GM19035 (cell line): ENCODE measurements at regions not wholly inside any gene's neighbourhood (a gene's known extent, or its start where the extent isn't known, plus 50 kb on each side); places are given as distances from the start of the nearest gene placed in this dataset.

Experiments used
- ATAC-seq: cut with Tn5 transposase; IDR thresholded peaks from one replicate; pipeline ENCODE4 v1.9.1; 2021; ENCODE audit not compliant: unreplicated experiment

DNA sequence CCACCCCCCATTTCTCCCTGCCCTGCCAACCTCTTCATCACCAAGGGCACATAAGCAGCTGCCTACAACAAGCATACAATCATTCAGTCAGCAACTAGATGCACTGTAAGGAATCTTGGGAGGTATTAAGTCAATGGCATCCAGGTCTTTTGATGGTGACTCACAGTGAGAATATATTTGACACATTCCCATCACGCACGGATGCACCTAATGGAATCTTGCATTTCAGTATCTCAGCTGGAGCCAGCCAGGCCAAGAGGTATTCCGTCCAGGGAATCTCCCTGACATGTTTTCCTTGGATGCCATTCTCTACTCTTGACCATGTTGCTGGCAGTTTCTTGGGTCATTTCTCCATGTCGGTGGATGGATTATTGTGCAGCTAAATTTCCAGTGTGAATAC lies 73.9 kb upstream of the CAPRIN2 start:
- no peak for ATAC-seq

DNA sequence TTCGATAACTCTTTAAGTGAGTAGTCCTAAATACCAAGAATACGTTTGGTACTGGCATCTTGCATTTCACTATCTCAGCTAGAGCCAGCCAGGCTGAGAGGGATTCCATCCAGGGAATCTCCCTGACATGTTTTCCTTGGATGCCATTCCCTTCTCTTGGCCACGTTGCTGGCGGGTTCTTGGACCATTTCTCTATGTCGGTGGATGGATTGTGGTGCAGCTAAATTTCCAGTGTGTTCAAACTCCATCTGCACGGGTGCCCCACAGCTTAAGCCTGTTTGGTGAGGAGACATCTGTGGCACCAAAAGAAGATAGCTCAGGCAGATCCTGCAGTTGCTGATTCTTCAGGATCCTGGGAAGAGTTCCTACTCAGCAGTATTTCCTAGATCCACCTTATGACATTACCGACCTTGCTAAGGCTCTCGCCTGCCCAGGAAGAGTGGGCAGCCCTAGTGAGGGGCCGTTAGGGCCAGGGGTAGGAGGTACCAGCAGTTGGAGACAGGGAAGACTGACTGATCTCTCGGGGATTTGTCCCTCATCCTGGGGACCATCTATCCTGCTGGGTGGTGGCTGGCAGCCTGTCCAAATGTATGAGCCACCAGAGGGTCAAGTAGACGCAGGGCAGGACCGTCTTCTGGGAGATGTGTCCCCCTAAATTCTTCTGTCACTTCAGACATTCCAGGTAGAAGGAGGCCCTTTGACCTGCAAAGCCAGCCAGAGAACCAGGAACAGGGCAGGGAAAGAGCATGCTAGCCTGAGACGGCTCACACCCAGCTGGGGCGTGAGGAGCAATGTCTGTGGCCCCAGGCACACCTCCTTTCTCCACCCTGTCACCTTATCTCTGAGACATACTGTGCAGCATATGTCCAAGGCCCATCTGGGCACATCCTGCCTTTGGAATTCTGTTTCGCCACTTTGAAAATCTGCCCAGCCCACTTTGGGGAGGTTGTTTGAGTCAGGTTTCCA lies 72.6 kb upstream of the CAPRIN2 start:
- no peak for ATAC-seq

DNA sequence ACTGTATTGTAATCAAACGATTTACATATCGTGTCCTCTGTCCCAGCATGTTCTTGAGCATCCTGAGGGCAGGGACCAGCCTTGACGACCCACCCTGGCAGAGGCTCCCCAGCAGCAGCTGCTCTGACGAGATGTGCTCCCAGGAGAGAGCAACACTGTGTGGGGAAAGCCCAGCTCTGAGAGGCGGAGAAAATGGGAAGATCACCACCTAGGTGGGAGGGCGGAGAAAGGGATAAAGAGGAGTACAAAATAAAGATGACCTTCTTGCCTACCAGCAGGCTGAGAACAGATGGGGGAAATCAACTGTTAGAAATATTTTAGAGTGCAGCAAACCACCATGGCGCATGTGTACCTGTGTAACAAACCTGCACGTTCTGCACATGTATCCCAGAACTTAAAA lies 71.5 kb upstream of the CAPRIN2 start:
- ATAC-seq, result no peak

DNA sequence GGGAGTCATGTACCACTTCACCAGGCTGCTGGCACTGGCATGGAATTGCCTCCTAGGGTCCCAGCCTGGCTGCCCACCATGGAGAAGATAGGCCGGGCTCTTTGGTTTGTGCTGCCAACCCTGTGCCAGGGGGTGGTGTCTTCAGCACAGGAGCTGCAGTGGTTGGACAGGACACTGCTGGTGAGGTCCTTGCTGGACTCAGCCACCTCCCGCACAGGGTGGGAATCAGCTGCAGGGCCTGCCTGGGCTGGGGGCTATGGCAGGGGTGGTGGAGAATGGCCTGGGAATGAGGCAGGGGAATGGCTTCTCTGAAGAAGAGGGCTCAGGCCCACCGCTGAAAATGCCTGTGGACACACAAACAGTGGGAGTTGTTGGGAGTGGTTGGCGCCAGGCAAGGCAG lies 70.6 kb upstream of the CAPRIN2 start:
- no peak for ATAC-seq

DNA sequence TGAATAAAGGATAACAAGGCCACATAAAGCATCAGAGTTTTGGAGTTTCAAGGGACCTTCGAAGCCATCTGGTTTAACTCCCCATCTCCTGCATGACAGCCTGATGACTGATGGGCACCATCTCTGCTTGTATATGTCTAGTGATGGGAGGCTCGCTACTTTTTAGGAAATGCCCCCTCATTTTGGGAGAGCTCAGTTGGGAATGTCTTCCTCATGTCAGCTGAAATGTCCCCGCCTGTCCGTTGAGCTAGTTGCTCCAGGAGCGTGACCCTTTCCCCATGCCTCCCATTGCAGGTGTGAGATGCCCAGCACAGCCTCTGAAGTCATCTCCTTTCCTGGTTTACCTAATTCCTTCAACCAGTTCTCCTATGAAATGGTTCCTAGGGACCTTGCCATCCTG lies 69.6 kb upstream of the CAPRIN2 start:
- no peak for ATAC-seq

DNA sequence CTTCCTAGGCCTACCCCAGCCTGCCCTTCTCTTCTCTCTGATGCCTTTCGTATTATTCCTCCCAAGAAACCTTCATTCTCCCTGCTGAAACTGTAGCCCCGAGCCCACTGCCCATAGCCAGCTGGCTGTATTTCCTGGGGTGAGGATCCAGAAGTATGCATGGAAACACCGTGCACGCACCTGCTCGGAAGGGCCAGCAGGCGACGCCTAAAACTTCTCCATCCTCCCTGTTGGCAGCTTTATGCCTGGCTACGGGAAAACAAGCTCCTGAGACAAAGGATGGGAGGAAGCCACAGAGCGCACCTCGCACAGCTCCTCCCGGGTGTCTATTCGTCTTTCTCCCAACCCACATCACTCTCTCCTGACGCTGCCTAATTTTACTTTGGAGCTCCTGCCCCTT lies 69.0 kb upstream of the CAPRIN2 start:
- ATAC-seq, result no peak

DNA sequence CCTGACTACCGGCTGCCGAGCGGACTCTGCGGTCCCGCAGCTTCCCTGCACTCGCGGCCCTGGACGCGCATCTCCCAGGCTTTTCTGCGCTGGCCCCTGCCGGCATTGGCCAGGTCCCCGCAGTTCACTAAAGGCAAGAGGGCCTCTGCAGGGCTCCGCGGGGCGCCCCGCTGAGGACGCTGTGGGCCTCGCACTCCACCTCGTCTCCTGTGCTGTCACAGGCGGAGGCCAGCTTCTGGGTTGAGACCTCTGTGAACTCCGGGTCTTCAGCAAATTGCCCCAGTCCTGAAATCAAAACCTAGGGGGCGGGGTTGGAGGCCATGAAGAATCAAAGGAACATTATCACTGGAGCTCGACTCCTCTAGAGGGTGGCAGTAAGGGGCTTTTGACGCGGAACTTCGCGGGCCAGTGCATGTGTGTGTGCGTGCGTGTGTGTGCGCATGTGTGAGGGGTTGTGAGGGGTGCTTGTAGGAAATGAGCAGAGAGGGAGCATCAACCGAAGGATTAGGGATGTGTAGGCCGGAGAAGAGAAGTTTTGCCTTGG lies 68.5 kb upstream of the CAPRIN2 start:
- ATAC-seq, result peak; percentile 32

DNA sequence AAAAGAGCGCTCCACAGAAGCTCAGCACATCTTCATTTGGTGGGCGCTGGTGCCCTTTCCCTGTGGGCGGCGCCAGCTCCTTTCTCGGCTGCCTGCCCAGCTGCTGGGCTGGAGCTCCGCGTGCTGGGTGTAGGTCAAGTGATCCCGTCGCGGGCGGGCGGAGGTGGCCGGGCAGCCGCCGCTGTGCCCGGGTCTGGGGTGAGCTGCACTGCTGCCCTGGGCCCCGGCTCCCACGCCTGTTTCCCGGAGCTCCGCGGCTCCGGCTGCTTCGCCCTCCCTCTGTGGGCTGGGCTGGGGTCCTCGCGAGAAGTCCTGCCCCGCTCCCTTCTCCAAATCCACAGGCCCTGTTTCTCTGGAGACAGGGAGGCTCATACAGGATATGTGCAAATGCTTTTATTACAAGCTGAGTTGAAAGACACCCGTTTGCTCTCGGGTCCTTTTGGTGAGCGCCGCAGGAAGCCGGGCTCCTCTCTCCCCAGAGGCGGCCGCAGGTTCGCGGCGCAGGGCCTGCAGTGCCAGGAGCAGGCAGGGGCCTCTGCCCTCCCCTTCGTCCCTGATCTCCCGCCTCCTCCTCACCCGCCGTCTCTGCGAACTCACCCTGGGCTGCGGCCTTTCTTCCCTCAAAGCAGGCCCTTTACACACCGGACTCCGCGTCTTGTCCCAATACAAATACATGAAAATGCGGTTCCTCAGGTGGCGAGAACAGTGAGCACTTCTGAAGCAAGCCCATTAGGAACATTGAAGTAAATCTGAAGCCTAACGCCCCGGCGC lies 67.8 kb upstream of the CAPRIN2 start:
- peak; percentile 61 for ATAC-seq

DNA sequence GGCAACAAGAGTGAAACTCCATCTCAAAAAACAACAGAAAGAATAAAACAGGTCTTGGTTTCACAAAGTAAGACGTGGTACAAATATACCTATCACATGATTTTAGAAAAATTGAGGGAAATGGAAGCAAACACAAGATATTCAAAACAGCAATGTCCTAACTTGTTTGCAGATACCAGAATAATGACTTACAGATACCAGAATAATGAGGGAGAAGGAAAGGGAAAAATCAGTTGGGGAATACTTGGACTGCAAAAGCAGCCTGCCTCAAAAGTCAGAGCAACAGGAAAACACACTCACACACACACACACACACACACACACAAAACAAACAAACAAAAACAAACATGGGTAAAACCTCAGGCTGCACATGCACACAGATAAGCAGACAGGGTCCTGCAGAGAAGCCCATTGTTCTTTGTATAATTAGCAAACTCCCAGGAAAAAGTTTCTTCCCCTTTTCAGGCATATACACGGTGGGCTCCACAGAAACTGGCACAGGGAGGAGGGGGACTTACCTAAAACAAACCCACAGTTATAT lies 65.7 kb upstream of the CAPRIN2 start:
- no peak for ATAC-seq

DNA sequence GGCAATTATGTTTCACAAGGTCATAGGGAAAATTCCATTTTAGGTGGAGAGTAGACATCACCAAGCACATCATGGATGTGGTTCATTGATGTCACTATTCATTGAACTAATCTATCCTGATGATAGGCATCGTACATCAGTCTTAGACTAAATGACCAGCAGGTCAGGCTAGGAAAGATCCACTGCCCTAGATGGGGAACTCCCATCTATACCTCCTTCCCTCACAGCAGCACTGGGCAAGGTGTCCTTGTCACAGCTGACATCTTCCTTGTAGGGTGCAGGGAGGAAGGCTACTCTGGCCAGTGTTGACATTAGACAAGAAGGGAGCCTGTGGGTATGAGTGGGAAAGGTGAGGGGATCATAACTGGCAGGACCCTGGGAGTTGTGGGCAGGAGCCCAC lies 63.8 kb upstream of the CAPRIN2 start:
- ATAC-seq, result no peak

DNA sequence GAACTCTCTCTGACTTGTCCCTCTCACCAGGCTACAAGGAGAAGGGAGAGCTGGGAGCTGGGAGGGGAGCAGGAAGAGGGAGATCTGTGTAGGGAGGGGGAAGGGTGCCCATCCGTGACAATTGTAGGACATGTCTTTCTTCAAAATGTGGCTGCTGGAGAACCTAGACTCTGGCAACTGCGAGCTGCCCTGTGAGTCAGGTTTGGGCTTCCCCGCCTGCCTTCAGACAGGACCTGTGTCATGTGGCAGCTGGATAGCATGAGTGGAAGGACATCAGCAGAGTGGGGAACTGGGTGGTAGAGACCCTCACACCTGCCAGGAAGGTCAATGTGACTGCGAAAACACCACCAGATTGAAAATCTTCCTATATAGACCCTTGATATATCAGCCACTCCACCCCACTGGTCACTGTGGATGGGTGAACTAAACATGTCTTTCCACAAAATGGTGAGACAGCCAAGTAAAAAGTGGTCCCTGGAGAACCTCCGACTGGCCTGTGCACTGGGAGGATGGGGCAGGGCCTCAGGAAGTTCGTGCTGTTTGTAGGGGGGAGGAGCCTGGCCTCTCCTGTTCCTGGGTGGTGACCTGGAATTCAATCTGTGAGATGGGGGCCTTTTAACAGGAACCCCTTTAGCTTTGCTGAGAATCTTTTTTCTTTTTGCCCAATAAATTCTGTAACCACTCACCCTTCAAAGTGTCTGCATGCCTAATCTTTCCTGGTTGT lies 62.2 kb upstream of the CAPRIN2 start:
- ATAC-seq, result no peak

DNA sequence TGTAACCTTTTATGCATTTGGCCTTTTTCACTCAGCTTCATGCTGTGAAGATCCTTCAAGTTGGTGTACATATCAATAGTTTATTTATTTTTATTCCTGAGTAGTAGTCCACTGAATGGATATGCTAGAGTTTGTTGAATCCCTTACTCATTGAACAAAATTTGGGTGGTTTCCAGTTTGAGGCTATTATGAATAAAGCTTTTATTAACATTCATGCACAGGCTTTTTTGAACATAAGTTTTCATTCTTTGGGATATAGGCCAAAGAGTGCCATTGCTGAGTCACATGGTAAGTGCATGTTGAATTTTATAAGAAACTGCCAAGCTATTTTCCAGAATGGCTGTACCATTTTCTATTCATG lies 59.5 kb upstream of the CAPRIN2 start:
- no peak for ATAC-seq

DNA sequence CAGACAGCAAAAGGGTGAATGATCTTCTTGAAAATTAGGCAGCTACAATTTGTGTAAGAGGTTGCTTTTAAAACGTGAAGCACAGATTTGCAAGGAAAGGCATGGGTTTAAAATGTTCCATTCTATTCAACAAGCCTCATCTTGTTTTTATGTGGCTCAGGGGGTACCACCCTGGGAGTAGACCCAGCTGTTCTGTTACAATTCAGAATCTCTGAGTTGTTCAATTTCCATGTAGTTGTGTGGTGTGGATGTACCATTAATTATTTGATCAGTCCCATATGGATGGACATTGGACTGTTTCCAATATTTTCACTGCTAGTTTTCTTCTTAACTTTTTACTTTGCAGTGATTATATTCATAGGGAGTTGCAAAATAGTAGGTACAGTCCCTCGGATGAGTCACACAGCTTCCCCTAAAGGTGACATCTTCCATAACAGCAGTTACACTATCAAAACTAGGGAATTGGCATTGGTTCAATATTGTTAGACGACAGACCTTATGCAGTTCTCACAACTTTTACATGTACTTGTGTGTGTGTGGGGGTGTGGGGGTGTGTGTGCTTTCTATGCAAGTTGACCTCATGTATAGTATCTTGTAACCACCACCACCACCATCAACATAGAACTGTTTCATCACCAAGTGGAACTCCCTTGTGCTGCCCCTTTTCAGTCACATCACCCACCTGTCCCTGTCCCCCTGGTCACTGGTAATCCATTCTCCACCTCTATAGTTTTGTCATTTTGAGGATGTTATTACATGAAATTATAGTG lies 59.0 kb upstream of the CAPRIN2 start:
- ATAC-seq, result no peak

DNA sequence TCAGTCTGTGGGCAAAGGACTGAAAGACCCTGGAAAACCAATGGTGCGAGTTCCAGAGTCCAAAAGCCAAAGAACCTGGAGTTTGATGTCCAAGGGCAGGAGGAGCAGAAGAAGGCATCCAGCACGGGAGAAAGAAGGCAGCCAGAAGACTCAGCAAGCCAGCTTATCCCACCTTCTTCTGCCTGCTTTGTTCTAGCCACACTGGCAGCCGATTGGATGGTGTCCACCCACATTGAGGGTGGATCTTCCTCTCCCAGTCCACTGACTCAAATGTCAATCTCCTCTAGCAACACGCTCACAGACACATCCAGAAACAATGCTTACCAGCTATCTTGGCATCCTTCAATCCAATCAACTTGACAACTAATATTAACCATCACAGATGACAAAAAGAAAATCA lies 57.2 kb upstream of the CAPRIN2 start:
- no peak for ATAC-seq

DNA sequence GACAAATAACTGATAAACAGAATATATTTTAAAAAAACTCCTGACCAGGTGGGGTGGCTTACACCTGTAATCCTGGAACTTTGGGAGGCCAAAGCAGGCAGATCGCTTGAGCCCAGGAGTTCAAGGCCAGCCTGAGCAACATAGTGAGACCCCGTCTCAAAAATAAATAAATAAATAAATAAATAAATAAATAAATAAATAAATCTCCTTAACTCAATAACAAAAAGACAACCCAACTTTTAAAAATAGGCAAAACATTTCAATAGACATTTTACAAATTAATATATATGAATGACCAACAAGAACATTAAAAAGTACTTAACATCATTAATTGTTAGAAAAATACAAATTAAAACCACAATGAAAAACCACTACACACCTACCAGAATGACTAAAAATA lies 56.2 kb upstream of the CAPRIN2 start:
- ATAC-seq, result no peak

DNA sequence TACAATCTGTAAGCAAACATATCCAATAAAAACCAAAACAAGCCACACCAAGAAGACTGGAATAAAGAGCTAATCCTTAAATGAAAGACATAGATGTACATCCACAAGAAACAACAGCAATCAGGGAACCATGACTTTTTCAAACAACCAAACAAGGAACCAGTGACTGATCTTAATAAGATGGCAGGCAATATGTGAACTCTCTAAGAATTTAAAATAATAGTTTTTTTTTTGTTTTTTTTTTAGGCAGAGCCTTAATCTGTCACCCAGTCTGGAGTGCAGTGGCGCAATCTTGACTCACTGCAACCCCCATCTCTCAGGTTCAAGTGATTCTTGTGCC lies 52.9 kb upstream of the CAPRIN2 start:
- ATAC-seq, result no peak

DNA sequence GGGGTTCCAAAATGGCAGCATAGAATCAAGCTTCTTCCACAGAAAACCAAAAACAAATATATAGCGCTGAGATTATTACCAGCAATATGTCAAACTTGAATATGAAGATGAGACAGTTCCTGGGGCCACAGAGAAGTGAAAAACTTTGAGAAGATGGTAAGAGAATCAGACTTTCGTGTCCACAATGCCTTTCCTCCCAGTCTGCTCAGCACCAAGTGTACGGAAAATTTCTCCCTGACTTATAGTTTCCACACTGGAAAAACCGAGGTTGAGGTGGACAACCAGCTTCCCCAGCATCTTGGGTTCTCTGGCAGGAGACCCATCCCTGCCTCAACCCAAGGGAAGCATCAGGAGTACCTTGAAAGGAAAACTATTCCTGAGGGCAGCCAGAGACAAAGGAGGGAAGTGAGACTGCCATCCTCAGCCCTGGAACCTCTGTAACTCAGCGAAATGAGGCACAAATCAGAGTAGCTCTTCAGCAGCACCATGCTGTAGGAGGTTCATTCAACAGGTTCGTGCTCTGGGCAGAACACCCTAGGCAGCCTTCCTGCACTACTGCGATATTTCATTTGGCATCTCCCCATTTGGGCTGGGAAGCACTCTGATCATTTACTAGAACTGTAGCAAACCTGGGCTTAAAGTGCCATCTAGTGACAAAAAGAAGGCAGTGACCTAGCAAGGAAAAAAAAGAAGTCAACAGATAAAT lies 52.4 kb upstream of the CAPRIN2 start:
- ATAC-seq, result peak; percentile 63

DNA sequence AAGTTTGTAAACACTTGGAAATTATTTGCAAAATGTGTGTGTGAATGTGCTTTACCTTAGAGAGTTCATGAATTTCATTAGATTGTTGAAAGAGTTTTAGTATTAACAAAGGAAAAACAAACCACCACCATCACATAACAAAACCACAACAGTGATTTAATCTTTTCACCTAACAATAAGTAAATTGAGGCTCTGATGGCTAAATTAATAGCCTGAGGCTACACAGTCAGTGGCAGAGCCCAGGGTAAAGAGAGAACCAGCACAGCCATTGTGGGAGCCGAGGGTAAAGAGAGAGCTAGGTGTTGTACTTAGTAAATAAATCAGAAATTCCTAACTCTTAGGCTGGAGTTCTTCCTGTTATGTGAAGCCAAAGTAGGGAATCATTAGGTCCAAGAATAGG lies 51.2 kb upstream of the CAPRIN2 start:
- no peak for ATAC-seq
